ENCODE measurements at regions not wholly inside any gene's neighbourhood (a gene's known extent, or its start where the extent isn't known, plus 50 kb on each side); places are given as distances from the start of the nearest gene placed in this dataset.

DNA sequence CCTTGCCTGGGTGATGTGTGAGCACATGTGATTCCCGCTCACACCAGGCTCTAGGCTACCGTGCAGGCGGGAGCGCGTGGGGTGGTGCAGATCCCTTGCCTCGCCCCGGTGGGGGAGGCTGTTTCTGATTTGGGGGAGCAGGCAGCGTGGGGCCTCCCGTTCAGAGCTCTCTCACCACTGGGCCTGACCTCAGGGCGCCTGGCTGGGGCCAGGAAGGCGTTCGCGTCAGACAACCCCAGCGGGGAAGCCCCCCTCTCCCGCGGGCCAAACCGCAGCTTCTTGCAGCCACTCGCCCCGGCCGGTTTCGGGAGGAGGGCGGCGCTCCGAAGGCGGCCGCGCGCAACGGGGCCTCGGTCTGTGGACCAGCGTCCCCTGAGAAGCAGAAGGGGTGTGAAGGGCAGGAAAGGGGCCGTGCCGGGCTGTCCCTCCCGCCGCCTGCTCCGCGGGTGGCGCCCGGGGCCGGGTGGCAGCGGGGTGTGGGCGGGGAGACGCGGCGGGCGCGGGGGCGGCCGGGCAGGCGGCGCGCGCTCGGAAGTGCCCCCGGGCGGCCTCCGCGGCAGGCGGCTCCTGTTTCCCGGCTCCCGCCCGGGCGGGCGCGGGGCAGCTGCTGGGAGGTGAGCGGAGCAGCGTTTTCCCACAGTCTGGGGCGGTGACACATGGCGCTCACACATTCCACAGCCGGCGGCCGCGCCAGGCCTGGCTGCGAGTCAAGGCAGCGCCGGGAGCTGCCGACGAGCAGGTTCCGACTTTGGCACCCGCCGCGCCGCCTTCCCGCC lies 65.1 kb upstream of the HES1 start:
- peaks cover 5 to 34% (median 17%) of the 10 kb centered on the region in 3 experiments; a peak in 4 of 7 replicates for H3K36me3 Mint-ChIP-seq (ENCODE audit: insufficient read depth in 1 of 3, low read depth in 3 of 3)
- H3K23ac ChIP-seq (ENCODE audit: insufficient read length, low read depth, low read length) = no peak overlapping the region
- H2AK5ac ChIP-seq (ENCODE audit: insufficient read length, low read length) = no peak overlapping the region
- WGBS (ENCODE audit: extremely low coverage, insufficient read length, low lambda C conversion rate) = no CpG with 5 or more reads among the region's 84 CpGs
- H2BK15ac ChIP-seq (ENCODE audit: low read depth, low read length) = no peak overlapping the region
- peaks cover 3% of the 10 kb centered on the region for H4K20me1 ChIP-seq (ENCODE audit: control insufficient read depth, insufficient read depth, insufficient read length)
- H3K9me3 Mint-ChIP-seq = peaks cover 26 to 29% of the 10 kb centered on the region in 2 experiments
- DNase-seq = peak; percentile 66
- H3K4ac ChIP-seq (ENCODE audit: low read depth, low read length) = no peak overlapping the region
- no peak overlapping the region; the same call in 1 of the 2 replicates for H3K14ac ChIP-seq (ENCODE audit: insufficient read depth, low read length)
- H3K4me2 ChIP-seq (ENCODE audit: insufficient read depth, insufficient read length, low read length) = peak overlapping the region; percentile 30
- no peak overlapping the region for H3K27ac ChIP-seq (ENCODE audit: insufficient read length, low read depth, low read length)
- H4K5ac ChIP-seq (ENCODE audit: insufficient read length, low read depth, low read length) = no peak overlapping the region
- no peaks in the 10 kb centered on the region for H3K23me2 ChIP-seq (ENCODE audit: insufficient read length, low read depth, low read length, poor library complexity, severe bottlenecking)
- no peak overlapping the region for H2BK12ac ChIP-seq (ENCODE audit: insufficient read length, low read depth, low read length)
- H4K8ac ChIP-seq (replicated peaks; ENCODE audit: insufficient read length, low read depth, low read length) = no peak overlapping the region
- H3T11ph ChIP-seq (ENCODE audit: low read length) = no peak overlapping the region
- H3K18ac ChIP-seq (ENCODE audit: insufficient read length, low read depth, low read length) = no peak overlapping the region
- TF ChIP-seq, protein P1, sequence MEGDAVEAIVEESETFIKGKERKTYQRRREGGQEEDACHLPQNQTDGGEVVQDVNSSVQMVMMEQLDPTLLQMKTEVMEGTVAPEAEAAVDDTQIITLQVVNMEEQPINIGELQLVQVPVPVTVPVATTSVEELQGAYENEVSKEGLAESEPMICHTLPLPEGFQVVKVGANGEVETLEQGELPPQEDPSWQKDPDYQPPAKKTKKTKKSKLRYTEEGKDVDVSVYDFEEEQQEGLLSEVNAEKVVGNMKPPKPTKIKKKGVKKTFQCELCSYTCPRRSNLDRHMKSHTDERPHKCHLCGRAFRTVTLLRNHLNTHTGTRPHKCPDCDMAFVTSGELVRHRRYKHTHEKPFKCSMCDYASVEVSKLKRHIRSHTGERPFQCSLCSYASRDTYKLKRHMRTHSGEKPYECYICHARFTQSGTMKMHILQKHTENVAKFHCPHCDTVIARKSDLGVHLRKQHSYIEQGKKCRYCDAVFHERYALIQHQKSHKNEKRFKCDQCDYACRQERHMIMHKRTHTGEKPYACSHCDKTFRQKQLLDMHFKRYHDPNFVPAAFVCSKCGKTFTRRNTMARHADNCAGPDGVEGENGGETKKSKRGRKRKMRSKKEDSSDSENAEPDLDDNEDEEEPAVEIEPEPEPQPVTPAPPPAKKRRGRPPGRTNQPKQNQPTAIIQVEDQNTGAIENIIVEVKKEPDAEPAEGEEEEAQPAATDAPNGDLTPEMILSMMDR (conservative IDR thresholded peaks at IDR 0.05) = no peak
- H3K9ac ChIP-seq (ENCODE audit: extremely low read depth, insufficient read length, low read length) = no peak overlapping the region
- H3K56ac ChIP-seq (ENCODE audit: insufficient read length, low read depth, low read length) = no peak overlapping the region
- no peak overlapping the region for H2BK20ac ChIP-seq (ENCODE audit: low read depth, low read length, poor library complexity, severe bottlenecking)
- no peak overlapping the region for H2AFZ ChIP-seq (ENCODE audit: low read length)
- H3K4me3 Mint-ChIP-seq = peak overlapping the region; percentile 51 to 74
- H3K4me1 ChIP-seq (ENCODE audit: insufficient read depth, low read length) = no peaks in the 10 kb centered on the region
- no peaks in the 10 kb centered on the region for H3K9me3 ChIP-seq (ENCODE audit: control insufficient read depth, low read depth, low read length)
- H2BK120ac ChIP-seq (ENCODE audit: low read depth, low read length, poor library complexity, severe bottlenecking) = no peak overlapping the region
- H3K79me2 ChIP-seq (ENCODE audit: insufficient read depth, low read length) = no peaks in the 10 kb centered on the region
- no peak overlapping the region for H2BK5ac ChIP-seq (ENCODE audit: insufficient read length, low read length)
- peaks cover 4% of the 10 kb centered on the region; the same call in 1 of the 2 replicates for H3K27me3 ChIP-seq (ENCODE audit: insufficient read depth, low read length)
- H3K27me3 Mint-ChIP-seq (ENCODE audit: low read depth) = peaks cover 57% of the 10 kb centered on the region
- peaks cover 10 to 11% of the 10 kb centered on the region in 2 experiments for H3K4me1 Mint-ChIP-seq
- H3K79me1 ChIP-seq (ENCODE audit: insufficient read depth, low read depth, low read length, poor library complexity, severe bottlenecking) = no peaks in the 10 kb centered on the region
- no peak overlapping the region for H4K91ac ChIP-seq (ENCODE audit: insufficient read length, low read depth, low read length)
- H3K27ac Mint-ChIP-seq = no peak overlapping the region

Data from H9 (cell line).